ENCODE measurements at regions not wholly inside any gene's neighbourhood (a gene's known extent, or its start where the extent isn't known, plus 50 kb on each side); places are given as distances from the start of the nearest gene placed in this dataset.

DNA sequence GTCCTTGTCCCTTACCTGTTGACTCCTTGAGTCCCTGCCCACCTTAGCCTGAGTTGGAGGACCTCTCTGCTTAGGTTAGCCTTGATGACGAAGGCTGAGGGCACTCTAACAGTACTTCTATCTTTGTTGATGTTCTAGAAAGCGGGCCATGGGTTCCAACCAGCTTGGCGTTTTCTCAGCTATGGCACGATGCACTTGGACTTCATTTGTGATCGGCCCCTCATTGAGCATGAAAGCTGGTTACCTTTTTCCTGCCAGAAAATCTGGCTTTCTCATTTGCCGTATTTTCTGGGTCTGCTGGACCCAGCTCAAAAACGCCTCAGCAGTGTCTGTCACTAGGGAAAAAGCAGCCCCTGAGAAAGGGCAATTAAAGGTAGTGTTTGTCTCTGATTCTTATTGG is 290.8 kb downstream of the EMP1 start:
- H3K27me3 ChIP-seq = no peaks in the 10 kb centered on the region
- H3K9me3 ChIP-seq = no peaks in the 10 kb centered on the region
- TF ChIP-seq, protein P1, sequence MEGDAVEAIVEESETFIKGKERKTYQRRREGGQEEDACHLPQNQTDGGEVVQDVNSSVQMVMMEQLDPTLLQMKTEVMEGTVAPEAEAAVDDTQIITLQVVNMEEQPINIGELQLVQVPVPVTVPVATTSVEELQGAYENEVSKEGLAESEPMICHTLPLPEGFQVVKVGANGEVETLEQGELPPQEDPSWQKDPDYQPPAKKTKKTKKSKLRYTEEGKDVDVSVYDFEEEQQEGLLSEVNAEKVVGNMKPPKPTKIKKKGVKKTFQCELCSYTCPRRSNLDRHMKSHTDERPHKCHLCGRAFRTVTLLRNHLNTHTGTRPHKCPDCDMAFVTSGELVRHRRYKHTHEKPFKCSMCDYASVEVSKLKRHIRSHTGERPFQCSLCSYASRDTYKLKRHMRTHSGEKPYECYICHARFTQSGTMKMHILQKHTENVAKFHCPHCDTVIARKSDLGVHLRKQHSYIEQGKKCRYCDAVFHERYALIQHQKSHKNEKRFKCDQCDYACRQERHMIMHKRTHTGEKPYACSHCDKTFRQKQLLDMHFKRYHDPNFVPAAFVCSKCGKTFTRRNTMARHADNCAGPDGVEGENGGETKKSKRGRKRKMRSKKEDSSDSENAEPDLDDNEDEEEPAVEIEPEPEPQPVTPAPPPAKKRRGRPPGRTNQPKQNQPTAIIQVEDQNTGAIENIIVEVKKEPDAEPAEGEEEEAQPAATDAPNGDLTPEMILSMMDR (IDR thresholded peaks at IDR 0.05) = no peak
- H3K36me3 ChIP-seq = no peaks in the 10 kb centered on the region
- no peaks in the 10 kb centered on the region for H3K4me1 ChIP-seq (ENCODE audit: control insufficient read depth in 1 of 2, insufficient read depth in 1 of 2, low read depth in 1 of 2, low read length in 1 of 2)
- H3K27ac ChIP-seq = no peak overlapping the region
- no peak overlapping the region for H3K4me3 ChIP-seq (ENCODE audit: low read depth in 1 of 2, low read length in 1 of 2)

GRCh38 chr12:13486794-13487193 is 290.3 kb downstream of the EMP1 start:
- H3K9me3 ChIP-seq = no peaks in the 10 kb centered on the region
- no peaks in the 10 kb centered on the region for H3K4me1 ChIP-seq (ENCODE audit: control insufficient read depth in 1 of 2, insufficient read depth in 1 of 2, low read depth in 1 of 2, low read length in 1 of 2)
- no peaks in the 10 kb centered on the region for H3K36me3 ChIP-seq
- H3K4me3 ChIP-seq (ENCODE audit: low read depth in 1 of 2, low read length in 1 of 2) = no peak overlapping the region
- TF ChIP-seq, protein P1 (IDR thresholded peaks at IDR 0.05) = no peak
- H3K27me3 ChIP-seq = no peaks in the 10 kb centered on the region
- H3K27ac ChIP-seq = no peak overlapping the region

DNA sequence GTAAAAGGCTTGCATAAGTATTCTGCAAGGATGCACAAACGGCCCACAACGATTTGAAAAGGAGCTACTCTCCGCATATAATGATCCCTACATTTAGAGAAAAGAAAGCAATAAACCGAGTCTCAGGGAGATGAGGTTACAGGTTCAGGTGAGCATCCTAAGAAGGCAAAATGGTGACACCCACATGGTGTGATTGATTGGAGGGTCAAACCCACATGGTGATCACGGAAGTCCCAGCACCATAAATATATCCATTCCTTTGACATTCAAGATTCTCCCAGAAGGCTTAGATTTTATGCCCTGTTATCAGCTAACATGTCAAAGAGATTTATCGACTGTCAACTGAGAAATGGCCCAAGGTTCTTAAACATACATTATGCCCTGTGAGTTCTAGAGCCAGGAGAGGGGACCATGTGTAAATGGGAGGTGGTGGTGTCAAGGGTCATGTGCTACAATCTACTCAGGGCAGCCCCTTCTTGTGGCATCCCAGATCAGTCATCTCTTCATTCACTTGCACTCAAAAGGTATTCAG is 282.2 kb downstream of the EMP1 start:
- no peaks in the 10 kb centered on the region for H3K36me3 ChIP-seq
- TF ChIP-seq, protein P1 (IDR thresholded peaks at IDR 0.05) = no peak
- no peaks in the 10 kb centered on the region for H3K27me3 ChIP-seq
- no peaks in the 10 kb centered on the region for H3K9me3 ChIP-seq
- H3K4me1 ChIP-seq (ENCODE audit: control insufficient read depth in 1 of 2, insufficient read depth in 1 of 2, low read depth in 1 of 2, low read length in 1 of 2) = no peaks in the 10 kb centered on the region
- no peak overlapping the region for H3K4me3 ChIP-seq (ENCODE audit: low read depth in 1 of 2, low read length in 1 of 2)
- H3K27ac ChIP-seq = no peak overlapping the region

GRCh38 chr12:13474381-13474780 is 277.9 kb downstream of the EMP1 start:
- Histone ChIP-seq H3K4me1 (ENCODE audit: control insufficient read depth in 1 of 2, insufficient read depth in 1 of 2, low read depth in 1 of 2, low read length in 1 of 2) (no peaks in the 10 kb centered on the region), H3K36me3 (no peaks in the 10 kb centered on the region), H3K9me3 (no peaks in the 10 kb centered on the region), H3K27me3 (no peaks in the 10 kb centered on the region), H3K27ac (no peak overlapping the region), H3K4me3 (ENCODE audit: low read depth in 1 of 2, low read length in 1 of 2) (no peak overlapping the region)
- TF ChIP-seq, protein P1 (IDR thresholded peaks at IDR 0.05) = no peak

DNA sequence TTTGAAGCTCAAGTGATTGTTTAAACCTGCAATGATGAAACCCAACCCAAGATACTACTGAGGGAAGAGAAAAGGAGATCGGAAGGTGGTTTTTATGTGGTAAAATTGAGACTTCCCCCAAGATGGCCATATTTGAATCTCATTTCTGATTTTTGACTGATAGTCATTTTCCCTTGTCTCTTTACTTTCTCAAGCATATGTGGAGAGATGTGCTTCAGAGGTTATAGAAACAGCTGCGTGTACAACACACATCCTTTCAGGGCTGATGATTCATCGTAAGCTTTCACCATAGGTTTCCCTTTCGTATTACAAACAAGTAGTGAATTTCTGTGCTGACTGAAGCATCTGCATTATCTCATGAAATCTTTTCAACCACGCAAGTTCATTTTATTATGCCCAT is 276.2 kb downstream of the EMP1 start:
- Histone ChIP-seq H3K27me3 (no peaks in the 10 kb centered on the region), H3K27ac (no peak overlapping the region), H3K36me3 (no peaks in the 10 kb centered on the region), H3K4me3 (ENCODE audit: low read depth in 1 of 2, low read length in 1 of 2) (no peak overlapping the region), H3K9me3 (no peaks in the 10 kb centered on the region), H3K4me1 (ENCODE audit: control insufficient read depth in 1 of 2, insufficient read depth in 1 of 2, low read depth in 1 of 2, low read length in 1 of 2) (no peaks in the 10 kb centered on the region)
- TF ChIP-seq, protein P1 (IDR thresholded peaks at IDR 0.05) = no peak

DNA sequence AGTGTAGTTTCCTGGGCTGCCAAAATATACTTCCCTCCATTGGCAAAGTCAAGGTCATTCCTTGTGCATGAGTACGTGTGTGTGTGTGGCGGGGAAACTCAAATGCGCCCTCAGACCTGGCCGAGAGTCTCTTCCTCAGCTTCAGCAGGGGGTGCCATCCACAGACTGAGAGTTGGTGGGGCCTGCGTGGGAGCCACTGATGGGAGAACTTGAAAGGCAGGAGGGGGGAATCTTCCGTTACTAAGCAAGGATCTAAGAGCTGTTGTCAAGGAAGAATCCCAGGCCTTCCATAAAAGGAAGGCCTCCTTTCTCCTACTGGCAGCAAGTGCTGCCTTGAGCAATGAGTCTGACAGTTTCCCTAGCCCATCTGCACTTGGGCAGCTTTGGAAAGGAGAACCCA is 274.9 kb downstream of the EMP1 start:
- Histone ChIP-seq H3K4me3 (ENCODE audit: low read depth in 1 of 2, low read length in 1 of 2) (no peak overlapping the region), H3K36me3 (no peaks in the 10 kb centered on the region), H3K4me1 (ENCODE audit: control insufficient read depth in 1 of 2, insufficient read depth in 1 of 2, low read depth in 1 of 2, low read length in 1 of 2) (no peaks in the 10 kb centered on the region), H3K27me3 (no peaks in the 10 kb centered on the region), H3K27ac (no peak overlapping the region), H3K9me3 (no peaks in the 10 kb centered on the region)
- TF ChIP-seq, protein P1 (IDR thresholded peaks at IDR 0.05) = no peak
